Retinal pigment epithelial cell (primary cell): ENCODE measurements at regions not wholly inside any gene's neighbourhood (a gene's known extent, or its start where the extent isn't known, plus 50 kb on each side); places are given as distances from the start of the nearest gene placed in this dataset.

Source experiments
- DNase-seq: peaks from one replicate; pipeline ENCODE4 v3.0.0-alpha.2; 2010; ENCODE audit warnings: low read depth
- H3K4me3 ChIP-seq: 2 replicates; pipeline ENCODE4 v1.5.1; 2011; ENCODE audit warnings: mild to moderate bottlenecking, low read length, control low read depth, moderate library complexity
- CTCF ChIP-seq: conservative IDR thresholded peaks from 2 replicates; pipeline ENCODE4 v1.5.1; 2011; ENCODE audit warnings: low read depth, low read length, control low read depth, inconsistent platforms

GRCh38 chr14:101027966-101028365 is 124.4 kb upstream of the RTL1 start:
- no peak overlapping the region for H3K4me3 ChIP-seq
- TF ChIP-seq CTCF, result no peak
- no peak for DNase-seq

GRCh38 chr14:101028971-101029667 is 125.6 kb upstream of the RTL1 start:
- no peak for DNase-seq
- TF ChIP-seq CTCF, result no peak
- H3K4me3 ChIP-seq, result no peak overlapping the region

- no peak for TF ChIP-seq CTCF
These were observed 126.3 kb upstream of the RTL1 start for GRCh38 chr14:101029668-101030290.

GRCh38 chr14:101030586-101030985 is 127.1 kb upstream of the RTL1 start:
- H3K4me3 ChIP-seq, result no peak overlapping the region
- TF ChIP-seq CTCF, result no peak
- DNase-seq, result no peak

More at GRCh38 chr14:101029668-101030290, 126.3 kb upstream of the RTL1 start:
- no peak for DNase-seq
- H3K4me3 ChIP-seq, result no peak overlapping the region

- no peak overlapping the region for H3K4me3 ChIP-seq
- no peak for TF ChIP-seq CTCF
- DNase-seq, result no peak
These were observed 127.7 kb upstream of the RTL1 start for GRCh38 chr14:101031186-101031585.

- no peak for TF ChIP-seq CTCF
- no peak overlapping the region for H3K4me3 ChIP-seq
- no peak for DNase-seq
These were observed 128.2 kb upstream of the RTL1 start for GRCh38 chr14:101031721-101032120.

- H3K4me3 ChIP-seq, result no peak overlapping the region
- TF ChIP-seq CTCF, result no peak
- no peak for DNase-seq
These were observed 128.9 kb upstream of the RTL1 start for GRCh38 chr14:101032433-101032832.
